ENCODE measurements at regions not wholly inside any gene's neighbourhood (a gene's known extent, or its start where the extent isn't known, plus 50 kb on each side); places are given as distances from the start of the nearest gene placed in this dataset.

DNA sequence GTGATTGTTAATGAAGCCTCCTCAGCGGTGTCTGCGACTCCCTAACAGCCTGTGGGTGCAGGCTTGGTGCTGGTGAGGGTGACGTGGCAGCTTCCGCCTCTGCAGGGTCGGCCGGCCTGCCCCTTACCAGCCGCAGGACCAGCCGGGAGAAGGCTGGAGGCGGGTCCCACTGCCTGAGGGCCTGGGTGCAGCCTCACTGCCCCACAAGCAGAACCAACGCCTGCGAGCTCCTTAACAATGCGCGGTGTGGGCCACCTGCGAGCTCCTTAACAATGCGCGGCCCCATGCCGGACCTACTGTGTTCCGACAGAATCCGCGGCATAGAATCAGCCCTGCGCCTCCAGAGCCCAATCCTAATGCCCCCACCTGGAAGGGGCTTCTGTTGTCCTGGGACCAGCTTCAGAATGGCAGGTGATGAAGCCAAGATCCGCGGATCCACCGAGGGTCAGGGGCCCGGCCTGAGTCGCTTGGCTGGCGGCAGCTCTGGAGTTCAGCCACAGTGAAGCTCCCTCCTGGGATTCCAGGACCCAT, 54.4 kb upstream of the AJAP1 start:
- no peak for TF ChIP-seq POLR2AphosphoS5 (IDR thresholded peaks at IDR 0.05; ENCODE audit: borderline replicate concordance, low read depth, low read length)
- TF ChIP-seq EZH2 (IDR thresholded peaks at IDR 0.05), result no peak
